ENCODE measurements at regions not wholly inside any gene's neighbourhood (a gene's known extent, or its start where the extent isn't known, plus 50 kb on each side); places are given as distances from the start of the nearest gene placed in this dataset.

DNA sequence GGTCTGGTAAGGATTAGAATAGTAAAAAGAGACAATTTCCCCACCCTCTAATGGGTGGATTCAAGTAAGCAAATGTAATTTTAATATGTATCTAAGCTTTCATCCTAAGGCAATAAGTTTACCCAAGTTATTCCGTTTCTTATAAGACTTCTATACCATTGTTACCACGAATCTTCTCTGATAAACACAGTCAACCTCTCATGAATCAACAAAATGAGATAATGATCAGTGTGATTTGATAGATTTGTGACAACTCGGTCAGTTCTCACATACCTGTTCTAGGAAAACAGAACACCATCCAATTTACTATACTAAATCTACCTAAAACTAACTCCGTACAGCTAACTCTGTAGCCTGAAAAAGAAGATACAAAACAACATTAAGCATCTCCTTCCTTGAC lies 342.1 kb downstream of the TBL1XR1 start:
- no peak overlapping the region for H3K23ac ChIP-seq (ENCODE audit: insufficient read length, low read depth, low read length)
- H2BK20ac ChIP-seq (ENCODE audit: low read depth, low read length, poor library complexity, severe bottlenecking): no peak overlapping the region
- no peak overlapping the region for H2BK15ac ChIP-seq (ENCODE audit: low read depth, low read length)
- Mint-ChIP-seq H3K27ac (no peak overlapping the region), H3K36me3 (ENCODE audit: insufficient read depth in 1 of 3, low read depth in 3 of 3) (no peaks in the 10 kb centered on the region), H3K4me3 (no peak overlapping the region), H3K4me1 (no peaks in the 10 kb centered on the region), H3K27me3 (ENCODE audit: low read depth) (no peaks in the 10 kb centered on the region), H3K9me3 (no peaks in the 10 kb centered on the region)
- H3K27ac ChIP-seq (ENCODE audit: insufficient read length, low read depth, low read length): no peak overlapping the region
- H3K4ac ChIP-seq (ENCODE audit: low read depth, low read length): no peak overlapping the region
- H4K8ac ChIP-seq (replicated peaks; ENCODE audit: insufficient read length, low read depth, low read length): no peak overlapping the region
- H3K9ac ChIP-seq (ENCODE audit: extremely low read depth, insufficient read length, low read length): no peak overlapping the region
- H4K91ac ChIP-seq (ENCODE audit: insufficient read length, low read depth, low read length): no peak overlapping the region
- H3K4me1 ChIP-seq (ENCODE audit: insufficient read depth, low read length): no peaks in the 10 kb centered on the region
- H3K14ac ChIP-seq (ENCODE audit: insufficient read depth, low read length): no peak overlapping the region
- no peak overlapping the region for H3K18ac ChIP-seq (ENCODE audit: insufficient read length, low read depth, low read length)
- no peaks in the 10 kb centered on the region for H3K9me3 ChIP-seq (ENCODE audit: control insufficient read depth, low read depth, low read length)
- WGBS (ENCODE audit: extremely low coverage, insufficient read length, low lambda C conversion rate): no CpG with 5 or more reads among the region's 4 CpGs
- H2AFZ ChIP-seq (ENCODE audit: low read length): no peak overlapping the region
- H3T11ph ChIP-seq (ENCODE audit: low read length): no peak overlapping the region
- H2BK12ac ChIP-seq (ENCODE audit: insufficient read length, low read depth, low read length): no peak overlapping the region
- TF ChIP-seq, protein P1, sequence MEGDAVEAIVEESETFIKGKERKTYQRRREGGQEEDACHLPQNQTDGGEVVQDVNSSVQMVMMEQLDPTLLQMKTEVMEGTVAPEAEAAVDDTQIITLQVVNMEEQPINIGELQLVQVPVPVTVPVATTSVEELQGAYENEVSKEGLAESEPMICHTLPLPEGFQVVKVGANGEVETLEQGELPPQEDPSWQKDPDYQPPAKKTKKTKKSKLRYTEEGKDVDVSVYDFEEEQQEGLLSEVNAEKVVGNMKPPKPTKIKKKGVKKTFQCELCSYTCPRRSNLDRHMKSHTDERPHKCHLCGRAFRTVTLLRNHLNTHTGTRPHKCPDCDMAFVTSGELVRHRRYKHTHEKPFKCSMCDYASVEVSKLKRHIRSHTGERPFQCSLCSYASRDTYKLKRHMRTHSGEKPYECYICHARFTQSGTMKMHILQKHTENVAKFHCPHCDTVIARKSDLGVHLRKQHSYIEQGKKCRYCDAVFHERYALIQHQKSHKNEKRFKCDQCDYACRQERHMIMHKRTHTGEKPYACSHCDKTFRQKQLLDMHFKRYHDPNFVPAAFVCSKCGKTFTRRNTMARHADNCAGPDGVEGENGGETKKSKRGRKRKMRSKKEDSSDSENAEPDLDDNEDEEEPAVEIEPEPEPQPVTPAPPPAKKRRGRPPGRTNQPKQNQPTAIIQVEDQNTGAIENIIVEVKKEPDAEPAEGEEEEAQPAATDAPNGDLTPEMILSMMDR (conservative IDR thresholded peaks at IDR 0.05): no peak
- no peak for DNase-seq
- H2BK120ac ChIP-seq (ENCODE audit: low read depth, low read length, poor library complexity, severe bottlenecking): no peak overlapping the region
- no peak overlapping the region for H2AK5ac ChIP-seq (ENCODE audit: insufficient read length, low read length)
- no peaks in the 10 kb centered on the region for H3K79me2 ChIP-seq (ENCODE audit: insufficient read depth, low read length)
- H3K27me3 ChIP-seq (ENCODE audit: insufficient read depth, low read length): no peaks in the 10 kb centered on the region; the same call in 1 of the 2 replicates
- no peak overlapping the region for H3K4me2 ChIP-seq (ENCODE audit: insufficient read depth, insufficient read length, low read length)
- no peaks in the 10 kb centered on the region for H3K23me2 ChIP-seq (ENCODE audit: insufficient read length, low read depth, low read length, poor library complexity, severe bottlenecking)
- no peak overlapping the region for H3K56ac ChIP-seq (ENCODE audit: insufficient read length, low read depth, low read length)
- no peak overlapping the region for H2BK5ac ChIP-seq (ENCODE audit: insufficient read length, low read length)
- no peak overlapping the region for H4K5ac ChIP-seq (ENCODE audit: insufficient read length, low read depth, low read length)
- no peaks in the 10 kb centered on the region for H4K20me1 ChIP-seq (ENCODE audit: control insufficient read depth, insufficient read depth, insufficient read length)
- no peaks in the 10 kb centered on the region for H3K79me1 ChIP-seq (ENCODE audit: insufficient read depth, low read depth, low read length, poor library complexity, severe bottlenecking)

Measured in H9 (cell line).